ENCODE measurements at regions not wholly inside any gene's neighbourhood (a gene's known extent, or its start where the extent isn't known, plus 50 kb on each side); places are given as distances from the start of the nearest gene placed in this dataset.

GRCh38 chr4:180909279-180909678 lies 1333.9 kb upstream of the TENM3 start:
- DNase-seq, result no peak

GRCh38 chr4:180913750-180914149 lies 1329.5 kb upstream of the TENM3 start:
- DNase-seq, result no peak

GRCh38 chr4:180923486-180923885 lies 1319.7 kb upstream of the TENM3 start:
- DNase-seq, result no peak

DNA sequence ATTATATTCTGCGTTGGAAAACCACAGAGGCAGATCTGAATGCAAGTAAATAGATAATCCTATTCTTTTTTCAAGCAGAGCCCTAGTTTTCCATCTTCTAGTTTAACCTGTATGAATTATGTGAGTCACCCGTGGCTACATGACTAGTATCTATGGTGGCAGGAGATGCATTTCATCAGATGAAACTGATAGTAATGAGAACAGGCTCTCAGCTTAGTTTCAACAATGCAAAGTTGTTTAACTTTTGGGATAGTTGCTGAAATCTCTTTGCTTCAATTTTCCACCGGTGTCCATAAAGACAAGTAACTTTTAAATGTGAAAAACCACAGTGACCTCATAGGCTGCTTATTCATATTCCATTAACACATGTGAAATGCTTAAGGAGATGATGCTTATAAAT lies 1317.4 kb upstream of the TENM3 start:
- DNase-seq, result no peak

DNA sequence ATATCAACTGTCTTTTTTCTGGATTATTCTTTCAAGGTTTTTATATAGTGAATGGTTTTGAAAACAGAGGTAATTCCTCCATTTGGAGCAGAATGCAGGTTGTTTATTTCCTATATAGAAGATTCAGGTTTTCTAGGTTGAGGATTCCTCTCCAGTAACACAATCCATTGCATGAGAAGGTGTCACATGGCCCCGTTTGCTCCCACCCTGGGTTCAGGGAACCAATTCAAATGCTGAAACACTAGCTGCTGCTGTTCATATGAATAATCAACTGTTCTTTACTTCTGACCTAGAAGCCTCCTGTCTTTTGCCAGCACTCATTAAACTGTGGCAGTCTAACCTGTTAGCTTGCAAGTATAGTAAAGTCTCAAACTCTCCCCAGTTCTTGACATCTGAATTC lies 1316.9 kb upstream of the TENM3 start:
- DNase-seq, result no peak

GRCh38 chr4:180932370-180933001 lies 1310.7 kb upstream of the TENM3 start:
- DNase-seq, result no peak

DNA sequence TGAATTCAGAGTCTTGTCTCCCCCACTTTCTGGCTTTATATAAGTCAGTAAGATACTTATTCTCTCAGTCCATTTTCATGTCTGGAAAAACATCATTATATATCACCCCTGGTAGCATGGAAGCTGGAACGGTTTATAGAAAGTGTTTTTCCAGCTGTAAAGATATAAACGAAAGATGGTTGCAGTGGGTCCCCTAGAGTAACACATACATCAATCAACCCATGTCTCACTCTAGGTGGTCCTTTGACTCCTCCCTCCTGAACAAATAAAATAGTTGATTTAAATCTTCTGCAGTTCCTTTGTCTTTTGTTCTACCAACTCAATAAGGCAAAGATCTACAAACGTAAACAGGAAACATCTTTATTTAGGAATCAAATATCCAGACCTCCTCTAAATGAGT lies 1306.1 kb upstream of the TENM3 start:
- DNase-seq, result no peak

- no peak for DNase-seq
Measured at GRCh38 chr4:180940680-180941079, 1302.5 kb upstream of the TENM3 start.

DNA sequence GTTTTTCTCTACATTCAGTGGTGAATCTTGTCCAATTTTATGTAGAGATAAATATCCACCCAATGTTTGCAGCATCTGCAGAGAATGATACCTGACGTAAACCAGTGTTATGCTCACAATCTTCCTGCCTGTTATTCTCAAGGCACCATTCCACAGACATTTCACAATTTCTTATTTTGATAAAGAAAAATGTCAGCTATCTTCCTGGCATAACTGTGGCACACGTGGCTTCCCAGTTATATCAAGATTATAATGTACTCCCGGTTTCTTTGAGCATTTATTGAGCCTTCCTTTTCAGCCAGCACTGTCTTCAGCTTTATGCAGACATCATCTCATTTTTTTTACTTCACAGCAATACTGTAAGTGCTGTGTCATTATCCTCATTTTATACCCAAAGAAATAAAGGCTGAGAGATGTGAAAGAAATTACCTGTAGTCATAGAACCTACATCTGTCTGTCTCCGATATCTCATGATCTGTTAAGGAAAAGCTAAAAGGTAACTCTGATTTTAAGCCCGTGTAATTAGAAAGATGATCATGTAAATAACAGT lies 1300.8 kb upstream of the TENM3 start:
- no peak for DNase-seq

- no peak for DNase-seq
Measured at GRCh38 chr4:180946188-180946587, 1297.0 kb upstream of the TENM3 start.

DNA sequence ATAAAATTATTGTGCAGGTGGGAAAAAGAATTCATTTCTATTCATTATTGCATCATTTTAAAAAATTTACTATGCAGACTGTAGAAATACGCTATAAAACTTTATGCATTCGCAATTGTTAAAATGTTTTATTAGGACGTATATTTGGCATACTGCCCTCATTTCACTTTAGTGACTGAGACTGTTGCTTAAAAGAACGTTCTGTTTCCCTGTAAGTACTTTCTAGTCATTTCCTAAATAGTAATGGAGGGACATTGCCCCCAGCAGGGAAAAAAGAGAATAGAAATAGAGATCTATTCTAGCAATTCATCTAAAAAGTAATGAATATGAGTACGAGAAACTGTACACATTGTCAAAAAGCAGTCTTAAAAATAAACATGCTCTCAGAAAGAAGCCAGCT lies 1295.8 kb upstream of the TENM3 start:
- DNase-seq, result no peak

DNA sequence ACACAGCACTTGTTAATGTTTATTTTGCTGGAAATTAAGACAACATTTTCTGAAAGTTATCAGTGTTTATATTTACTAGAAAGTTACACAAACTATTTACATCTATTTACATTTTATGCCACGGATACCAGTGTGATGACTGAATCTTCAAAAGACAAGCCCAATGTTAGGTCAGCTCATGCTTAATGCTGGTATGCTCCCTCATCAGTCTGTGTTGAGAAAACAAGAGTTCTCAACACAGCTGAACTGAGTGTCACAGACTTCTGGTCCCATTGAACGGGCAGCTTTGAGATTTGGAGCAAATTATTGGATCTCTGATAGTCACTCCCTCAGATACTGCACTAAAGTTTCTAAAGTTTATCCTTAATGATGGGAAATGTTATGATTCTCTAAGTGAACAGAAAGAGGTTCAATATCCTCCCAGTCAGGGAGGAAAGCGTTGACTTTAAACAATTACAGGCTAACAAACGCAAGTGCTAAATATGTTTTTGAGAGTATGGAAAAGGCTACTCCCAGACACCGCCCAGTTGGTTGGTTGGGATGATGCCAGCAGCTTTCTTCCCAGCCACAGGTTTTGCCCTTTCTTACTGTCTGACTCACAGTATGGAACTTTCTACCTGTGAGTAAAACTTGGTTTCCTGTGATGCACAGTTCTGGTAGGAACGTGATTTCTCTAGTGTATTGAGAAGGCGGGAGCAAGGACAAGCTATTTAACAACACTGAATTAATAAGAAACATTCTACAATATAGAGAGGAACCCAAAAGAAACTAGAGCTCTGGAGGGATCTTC lies 1293.6 kb upstream of the TENM3 start:
- no peak for DNase-seq

GRCh38 chr4:180950377-180950776 lies 1292.8 kb upstream of the TENM3 start:
- no peak for DNase-seq

- no peak for DNase-seq
Measured at GRCh38 chr4:180951312-180951711, 1291.9 kb upstream of the TENM3 start.

GRCh38 chr4:180953572-180953971 lies 1289.6 kb upstream of the TENM3 start:
- DNase-seq, result no peak

GRCh38 chr4:180960743-180961401 lies 1282.3 kb upstream of the TENM3 start:
- DNase-seq, result no peak

DNA sequence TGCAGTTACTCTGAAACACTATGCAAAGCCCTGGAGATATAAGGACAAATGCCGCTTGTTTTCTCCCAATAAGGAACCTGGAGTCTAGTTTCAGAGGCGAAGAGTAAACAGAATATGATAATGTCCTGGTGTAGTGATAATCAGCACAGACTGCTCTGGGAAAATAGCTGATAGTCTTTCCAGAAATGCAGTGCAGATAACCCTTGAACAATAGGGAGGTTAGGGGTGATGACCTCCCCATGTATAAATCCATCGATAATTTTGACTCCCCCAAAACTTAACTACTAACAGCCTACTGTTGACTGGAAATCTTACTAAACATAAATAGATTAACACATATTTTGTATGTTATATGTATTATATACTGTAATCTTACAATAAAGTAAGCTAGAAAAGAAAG lies 1280.9 kb upstream of the TENM3 start:
- DNase-seq, result no peak

DNA sequence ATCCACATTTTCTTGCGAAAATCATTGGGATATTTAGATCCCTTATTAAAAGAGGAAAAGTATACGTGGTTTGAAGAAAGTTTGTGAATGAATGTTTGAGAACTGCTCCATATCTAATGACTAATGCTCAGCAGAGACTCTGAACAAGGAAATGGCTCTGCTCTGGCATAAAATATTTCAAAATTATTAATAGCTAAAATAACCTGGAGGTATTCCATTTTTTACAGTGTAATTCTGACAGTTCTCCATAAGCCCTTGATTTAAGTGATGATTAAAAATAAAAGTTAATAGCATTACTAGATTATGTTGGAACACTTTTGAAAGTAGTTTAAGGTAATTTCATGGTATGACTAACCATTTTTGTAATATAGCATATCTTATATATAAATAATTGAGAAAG lies 1276.9 kb upstream of the TENM3 start:
- DNase-seq, result no peak

DNA sequence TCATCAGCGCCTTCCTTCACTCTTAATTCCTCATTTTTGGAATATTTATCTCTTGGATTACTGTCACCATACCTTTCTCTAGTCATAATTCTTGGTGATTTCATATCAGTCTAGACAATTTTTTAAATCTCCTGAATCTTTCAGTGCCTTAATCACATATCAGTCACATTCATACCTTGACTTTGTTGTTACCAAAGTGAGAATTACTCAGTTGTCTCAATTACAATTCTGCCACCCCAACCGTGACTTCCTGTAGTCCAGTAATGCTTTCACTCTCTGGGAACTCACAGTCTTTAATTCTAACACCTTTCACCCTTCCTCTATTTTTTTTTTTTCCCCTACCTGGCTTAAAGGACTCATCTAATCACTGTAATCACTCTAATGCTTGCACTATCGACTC lies 1275.3 kb upstream of the TENM3 start:
- DNase-seq, result no peak

DNA sequence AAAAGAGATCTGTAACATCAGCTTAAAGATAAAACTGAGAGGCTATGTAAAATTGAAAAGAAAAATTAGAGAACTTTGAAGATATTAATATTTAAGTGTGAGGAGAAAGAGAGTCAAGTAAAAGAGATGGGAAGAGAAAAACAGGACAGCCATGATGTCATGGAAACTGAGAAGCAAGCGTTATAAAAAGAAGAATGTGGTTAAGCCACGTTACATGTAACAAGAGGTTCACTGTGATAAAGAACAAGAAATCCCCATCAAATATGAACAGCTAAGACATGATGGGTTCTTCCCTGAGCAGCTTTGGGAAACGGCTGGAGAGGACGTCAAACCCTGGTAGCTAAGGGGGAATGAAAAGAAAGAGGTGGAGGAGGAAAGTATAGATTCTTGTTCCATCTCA lies 1269.3 kb upstream of the TENM3 start:
- DNase-seq, result no peak

DNA sequence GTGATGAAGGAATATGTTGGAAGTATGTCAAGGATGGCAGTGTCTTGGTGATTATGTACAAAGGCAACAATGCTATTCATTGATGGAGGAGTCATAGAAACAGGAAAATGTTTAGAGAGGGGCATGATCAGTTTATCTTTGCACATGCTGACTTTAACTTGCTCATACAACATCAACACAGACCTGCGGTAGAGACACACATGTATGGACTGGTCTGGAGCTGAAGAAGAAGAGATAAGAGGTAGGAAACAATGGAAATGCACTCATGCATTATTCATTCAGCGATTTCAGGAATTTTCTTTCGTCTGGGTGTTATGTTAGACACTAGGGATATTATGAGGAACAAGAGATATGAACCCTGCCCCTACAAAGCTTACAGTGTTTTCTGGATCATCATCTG lies 1252.3 kb upstream of the TENM3 start:
- no peak for DNase-seq

GRCh38 chr4:180993244-180993836 lies 1249.9 kb upstream of the TENM3 start:
- DNase-seq, result no peak

DNA sequence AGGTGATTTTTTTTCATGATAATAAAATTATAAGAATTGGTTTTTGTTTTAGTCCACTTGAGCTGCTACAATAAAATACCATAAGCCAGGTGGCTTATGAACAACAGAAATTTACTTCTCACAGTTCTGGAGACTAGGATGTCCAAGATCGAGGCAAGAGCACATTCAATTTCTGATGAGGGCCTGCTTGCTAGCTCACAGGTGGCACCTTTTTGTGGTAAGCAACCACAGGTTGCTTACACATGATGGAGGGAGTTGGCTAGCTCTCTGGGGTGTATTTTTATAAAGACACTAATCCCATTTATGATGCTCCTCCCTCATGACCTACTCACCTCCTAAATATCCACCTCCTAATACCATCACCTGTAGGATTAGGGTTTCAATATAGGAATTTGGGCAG lies 1248.5 kb upstream of the TENM3 start:
- DNase-seq, result no peak

DNA sequence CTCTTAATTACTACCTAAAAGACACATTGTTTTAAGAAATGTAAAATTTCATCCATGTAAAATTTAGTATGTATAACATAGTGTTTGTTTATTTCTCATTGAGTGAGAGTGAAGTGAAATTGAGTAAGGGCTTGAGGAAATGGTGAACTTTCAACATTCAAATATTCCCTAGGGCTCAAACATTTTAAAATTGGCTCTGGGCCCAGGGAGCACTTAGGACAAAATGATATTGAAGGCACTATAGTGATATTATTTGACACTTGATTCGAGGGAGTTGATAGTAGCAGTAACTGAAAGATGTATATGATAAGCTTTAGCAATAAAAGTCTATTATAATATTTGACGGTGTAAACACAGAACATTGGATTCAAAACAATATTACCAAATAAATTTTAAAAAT lies 1244.0 kb upstream of the TENM3 start:
- no peak for DNase-seq
